Thoracic aorta (tissue), 2 donors: ENCODE measurements at regions not wholly inside any gene's neighbourhood (a gene's known extent, or its start where the extent isn't known, plus 50 kb on each side); places are given as distances from the start of the nearest gene placed in this dataset.

Experiments used
- ATAC-seq: fragments of 150-250 bp; one replicate; pipeline ENCODE4 v1.8.0; 2017; ENCODE audit warnings: low read depth; ENCODE audit not compliant: insufficient number of reproducible peaks, low FRiP score
- DNase-seq: peaks from one replicate; pipeline ENCODE4 v3.0.0-alpha.2; 2020; ENCODE audit warnings: low spot score
- H3K27ac ChIP-seq, 2 donors: fragments of 200-600 bp; sonication (generic); 1 replicate in 1 of 2; 2 replicates in 1 of 2; pipeline ENCODE4 v1.5.1; 2016; ENCODE audit warnings: mild to moderate bottlenecking in 2 of 2, moderate library complexity in 2 of 2
- H3K27me3 ChIP-seq: fragments of 200-600 bp; sonication (generic); replicated peaks from 2 replicates; pipeline ENCODE4 v1.6.0; 2016; ENCODE audit warnings: mild to moderate bottlenecking; ENCODE audit not compliant: insufficient read depth
- H3K36me3 ChIP-seq: fragments of 200-600 bp; sonication (generic); one replicate; pipeline ENCODE4 v1.5.1; 2016
- H3K4me1 ChIP-seq, 2 donors: fragments of 200-600 bp; sonication (generic); 1 replicate in 1 of 2; 2 replicates in 1 of 2; pipeline versions ENCODE4 v1.5.1 to v1.6.0; 2016; ENCODE audit warnings: low read depth in 2 of 2, mild to moderate bottlenecking in 1 of 2; ENCODE audit not compliant: control insufficient read depth in 1 of 2
- H3K4me3 ChIP-seq: fragments of 200-600 bp; sonication (generic); 2 replicates; pipeline ENCODE4 v1.5.1; 2016; ENCODE audit warnings: mild to moderate bottlenecking
- H3K9me3 ChIP-seq: fragments of 200-600 bp; sonication (generic); 2 replicates; pipeline ENCODE4 v1.5.1; 2016
- CTCF ChIP-seq: fragments of 200-600 bp; sonication (generic); IDR thresholded peaks from one replicate; pipeline ENCODE4 v1.5.1; 2019; ENCODE audit warnings: antibody characterized with exemption

GRCh38 chr6:113383701-113384100 is 473.4 kb upstream of the MARCKS start:
- Histone ChIP-seq H3K4me3 (no peak overlapping the region), H3K4me1 (peaks cover 0 to 3% of the 10 kb centered on the region in 2 donors), H3K27me3 (no peaks in the 10 kb centered on the region), H3K9me3 (no peaks in the 10 kb centered on the region), H3K36me3 (no peaks in the 10 kb centered on the region), H3K27ac (no peak overlapping the region)
- DNase-seq (no peak), ATAC-seq (no peak)
- TF ChIP-seq CTCF = no peak

GRCh38 chr6:113385020-113385431 is 472.1 kb upstream of the MARCKS start:
- H3K27me3 ChIP-seq = no peaks in the 10 kb centered on the region
- no peak overlapping the region for H3K4me3 ChIP-seq
- H3K4me1 ChIP-seq = no peaks in the 10 kb centered on the region
- H3K9me3 ChIP-seq = no peaks in the 10 kb centered on the region
- ATAC-seq = no peak
- no peak for DNase-seq
- no peak for TF ChIP-seq CTCF
- H3K27ac ChIP-seq = no peak overlapping the region
- no peaks in the 10 kb centered on the region for H3K36me3 ChIP-seq

GRCh38 chr6:113388996-113389395 is 468.1 kb upstream of the MARCKS start:
- Histone ChIP-seq H3K27ac (no peak overlapping the region), H3K9me3 (no peaks in the 10 kb centered on the region), H3K4me3 (no peak overlapping the region), H3K36me3 (no peaks in the 10 kb centered on the region), H3K4me1 (no peaks in the 10 kb centered on the region), H3K27me3 (no peaks in the 10 kb centered on the region)
- DNase-seq = no peak
- ATAC-seq = no peak
- no peak for TF ChIP-seq CTCF

GRCh38 chr6:113392551-113393055 is 464.5 kb upstream of the MARCKS start:
- Histone ChIP-seq H3K27me3 (no peaks in the 10 kb centered on the region), H3K4me3 (no peak overlapping the region), H3K4me1 (no peaks in the 10 kb centered on the region), H3K27ac (no peak overlapping the region), H3K36me3 (no peaks in the 10 kb centered on the region), H3K9me3 (no peaks in the 10 kb centered on the region)
- no peak for TF ChIP-seq CTCF
- DNase-seq = no peak
- no peak for ATAC-seq

DNA sequence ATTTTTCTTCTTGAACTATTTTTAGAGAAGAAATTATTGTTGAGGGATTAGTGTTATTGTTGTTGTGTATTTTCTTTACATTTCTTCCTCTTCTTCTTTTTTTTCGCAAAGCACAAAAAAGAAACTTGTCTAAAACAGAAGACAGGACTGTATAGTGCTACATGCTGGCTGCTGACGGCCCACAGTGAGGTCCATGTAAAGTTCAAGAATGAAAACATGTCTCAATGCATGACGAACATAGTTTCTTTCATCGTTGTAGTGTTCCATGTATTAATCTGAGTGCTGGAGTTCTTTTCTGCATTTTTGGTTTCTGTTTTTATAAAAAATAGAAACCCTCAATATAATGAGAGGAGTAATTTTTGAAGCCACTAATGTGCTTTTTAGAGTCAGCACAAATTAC is 462.9 kb upstream of the MARCKS start:
- Histone ChIP-seq H3K27me3 (no peaks in the 10 kb centered on the region), H3K27ac (no peak overlapping the region), H3K4me3 (no peak overlapping the region), H3K9me3 (no peaks in the 10 kb centered on the region), H3K36me3 (no peaks in the 10 kb centered on the region), H3K4me1 (no peaks in the 10 kb centered on the region)
- ATAC-seq (no peak), DNase-seq (no peak)
- no peak for TF ChIP-seq CTCF
